ENCODE measurements at regions not wholly inside any gene's neighbourhood (a gene's known extent, or its start where the extent isn't known, plus 50 kb on each side); places are given as distances from the start of the nearest gene placed in this dataset.

GRCh38 chr2:168338292-168338691 lies 90.9 kb upstream of the STK39 start:
- H3K9me3 ChIP-seq (replicated peaks; ENCODE audit: control insufficient read depth, insufficient read depth, low read length) = no peaks in the 10 kb centered on the region
- no peak for FAIRE-seq
- no TSS peak for BruUV-seq (replicated peaks)
- H4K20me1 ChIP-seq (replicated peaks; ENCODE audit: control insufficient read depth, extremely low read depth, insufficient read depth, low read length) = no peaks in the 10 kb centered on the region
- no peak overlapping the region for H3K27ac ChIP-seq (ENCODE audit: insufficient read depth, low read depth, low read length)
- H3K36me3 ChIP-seq (ENCODE audit: control insufficient read depth in 2 of 2, extremely low read depth in 1 of 2, insufficient read depth in 2 of 2, low read length in 2 of 2) = no peaks in the 10 kb centered on the region
- no peak overlapping the region for H2AFZ ChIP-seq (ENCODE audit: low read depth, low read length)
- dilution Hi-C loops (cut with MboI; ENCODE audit: extremely low pct_ligation_motif_present, low sequenced_read_pairs) (no loop called here), intact Hi-C loops (cut with micrococcal nuclease) (no loop called here)
- peaks cover 8 to 11% of the 10 kb centered on the region in 2 experiments for H3K27me3 ChIP-seq (ENCODE audit: control insufficient read depth in 2 of 2, insufficient read depth in 2 of 2, low read length in 2 of 2)
- CTCF ChIA-PET = interaction anchor here (1.4 kb wide), 1 partner anchor 12 kb away, joined by 4 read pairs; no protein-coding TSS in a partner anchor
- no peak overlapping the region for H3K4me3 ChIP-seq (replicated peaks in 1 of 3; ENCODE audit: insufficient read depth in 1 of 3, low read depth in 1 of 3, low read length in 3 of 3)
- H3K4me1 ChIP-seq (ENCODE audit: control insufficient read depth, extremely low read depth, insufficient read depth, low read length) = no peaks in the 10 kb centered on the region
- no peaks in the 10 kb centered on the region for H3K79me2 ChIP-seq (ENCODE audit: control insufficient read depth, insufficient read depth, low read length)
- no peak overlapping the region for H3K4me2 ChIP-seq (ENCODE audit: insufficient read depth, low read length)
- TF ChIP-seq POLR2AphosphoS5 (IDR thresholded peaks at IDR 0.05; ENCODE audit: insufficient read depth, low read depth, low read length) = no peak
- no peak for TF ChIP-seq MAX (IDR thresholded peaks at IDR 0.05; ENCODE audit: insufficient read depth, insufficient read length)
- TF ChIP-seq POLR2A (IDR thresholded peaks at IDR 0.05; ENCODE audit: low read depth, low read length) = no peak
- TF ChIP-seq CTCF (IDR thresholded peaks at IDR 0.05; ENCODE audit: extremely low read depth in 1 of 2, insufficient read depth in 1 of 2, low read depth in 1 of 2, low read length in 2 of 2) = no peak
- TF ChIP-seq GATA2 (IDR thresholded peaks at IDR 0.05; ENCODE audit: insufficient read depth, insufficient read length, low read depth, low read length) = no peak
- TF ChIP-seq MYC (IDR thresholded peaks at IDR 0.05; ENCODE audit: low read depth, low read length) = no peak
- no peak overlapping the region for H3K9ac ChIP-seq (replicated peaks; ENCODE audit: extremely low read depth, insufficient read depth, low read length)
- no peaks in the 10 kb centered on the region for H3K9me1 ChIP-seq (replicated peaks; ENCODE audit: control insufficient read depth, extremely low read depth, insufficient read depth, low read length)
- no peak for DNase-seq (ENCODE audit: low read depth, low spot score)
- POLR2A ChIA-PET = no interaction called here

Data from endothelial cell of umbilical vein (primary cell).